Pulmonary artery endothelial cell (primary cell): ENCODE measurements at regions not wholly inside any gene's neighbourhood (a gene's known extent, or its start where the extent isn't known, plus 50 kb on each side); places are given as distances from the start of the nearest gene placed in this dataset.
"Not testable (repeated sequence)": the region's sequence is repeated elsewhere in the genome, so short reads cannot be mapped to it uniquely, and the experiment has no call there.

Source experiments
- DNase-seq: peaks from one replicate; pipeline ENCODE4 v3.0.0-alpha.2; 2011; ENCODE audit warnings: low read depth, low spot score

GRCh38 chr3:191961529-191961928 lies 500.6 kb downstream of the PYDC2 start:
- no peak for DNase-seq

- no peak for DNase-seq
Measured at GRCh38 chr3:191962324-191962723, 501.4 kb downstream of the PYDC2 start.

GRCh38 chr3:191963182-191963581 lies 502.2 kb downstream of the PYDC2 start:
- DNase-seq: no peak

- DNase-seq: no peak
Measured at GRCh38 chr3:191966556-191966955, 505.6 kb downstream of the PYDC2 start.

- DNase-seq: no peak
Measured at GRCh38 chr3:191968299-191968698, 507.3 kb downstream of the PYDC2 start.

GRCh38 chr3:191972714-191973398 lies 511.9 kb downstream of the PYDC2 start:
- DNase-seq: no peak

- no peak for DNase-seq
Measured at GRCh38 chr3:191973820-191974219, 512.9 kb downstream of the PYDC2 start.

- DNase-seq: no peak
Measured at GRCh38 chr3:191975936-191976335, 515.0 kb downstream of the PYDC2 start.

GRCh38 chr3:191980443-191980842 lies 519.5 kb downstream of the PYDC2 start:
- no peak for DNase-seq

- no peak for DNase-seq
Measured at GRCh38 chr3:191982481-191982880, 521.5 kb downstream of the PYDC2 start.

- peak; percentile 5 for DNase-seq
Measured at GRCh38 chr3:191985691-191986090, 524.7 kb downstream of the PYDC2 start.

- no peak for DNase-seq
Measured at GRCh38 chr3:191987831-191988350, 526.9 kb downstream of the PYDC2 start.

GRCh38 chr3:191993952-191994351 lies 533.0 kb downstream of the PYDC2 start:
- DNase-seq: not testable (repeated sequence)

GRCh38 chr3:191997093-191997492 lies 536.1 kb downstream of the PYDC2 start:
- no peak for DNase-seq

- no peak for DNase-seq
Measured at GRCh38 chr3:191997579-191998268, 536.8 kb downstream of the PYDC2 start.

GRCh38 chr3:192001218-192001617 lies 540.3 kb downstream of the PYDC2 start:
- no peak for DNase-seq

- no peak for DNase-seq
Measured at GRCh38 chr3:192005989-192006388, 545.0 kb downstream of the PYDC2 start.

GRCh38 chr3:192009903-192010302 lies 548.9 kb downstream of the PYDC2 start:
- no peak for DNase-seq

- no peak for DNase-seq
Measured at GRCh38 chr3:192010490-192010889, 549.5 kb downstream of the PYDC2 start.

GRCh38 chr3:192011137-192011536 lies 550.2 kb downstream of the PYDC2 start:
- DNase-seq: peak; percentile 26

GRCh38 chr3:192013110-192013509 lies 552.1 kb downstream of the PYDC2 start:
- DNase-seq: no peak

- DNase-seq: no peak
Measured at GRCh38 chr3:192022412-192022811, 561.4 kb downstream of the PYDC2 start.

- DNase-seq: no peak
Measured at GRCh38 chr3:192024751-192025150, 563.8 kb downstream of the PYDC2 start.
